Left renal cortex interstitium (tissue), 4 donors: ENCODE measurements at regions not wholly inside any gene's neighbourhood (a gene's known extent, or its start where the extent isn't known, plus 50 kb on each side); places are given as distances from the start of the nearest gene placed in this dataset.

Experiments used
- DNase-seq, 4 donors: peaks; one replicate each; pipeline ENCODE4 v3.0.0-alpha.2; 2013; ENCODE audit warnings: low read depth in 4 of 4, low spot score in 2 of 4, missing footprints in 1 of 4

- DNase-seq, result no peak
Observed at GRCh38 chr16:51636920-51637769, 486.1 kb upstream of the SALL1 start.

DNA sequence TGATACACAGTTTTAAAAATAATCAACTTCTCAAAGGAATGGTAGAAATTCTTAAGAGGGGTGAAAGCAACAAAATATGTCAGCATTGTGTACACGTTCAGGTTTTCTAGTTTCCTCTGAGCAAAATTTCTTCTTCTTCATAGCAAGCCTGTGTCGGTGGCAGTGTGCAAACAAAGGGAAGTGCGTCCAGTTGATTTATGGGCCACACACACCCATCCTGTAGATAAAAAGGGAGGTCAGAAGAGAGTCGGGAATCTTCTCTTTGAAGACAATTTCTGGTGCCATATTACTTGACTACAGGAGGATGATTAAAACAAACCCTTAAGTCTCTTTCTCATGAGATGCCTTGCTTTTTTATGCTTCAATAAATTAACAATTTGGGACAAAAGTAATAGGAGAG is 484.1 kb upstream of the SALL1 start:
- no peak for DNase-seq

- DNase-seq, result no peak
Observed at GRCh38 chr16:51630076-51630475, 479.0 kb upstream of the SALL1 start.

GRCh38 chr16:51629576-51629975 is 478.5 kb upstream of the SALL1 start:
- DNase-seq, result no peak

- DNase-seq, result no peak
Observed at GRCh38 chr16:51624080-51624775, 473.2 kb upstream of the SALL1 start.

- no peak for DNase-seq
Observed at GRCh38 chr16:51621610-51622009, 470.5 kb upstream of the SALL1 start.

DNA sequence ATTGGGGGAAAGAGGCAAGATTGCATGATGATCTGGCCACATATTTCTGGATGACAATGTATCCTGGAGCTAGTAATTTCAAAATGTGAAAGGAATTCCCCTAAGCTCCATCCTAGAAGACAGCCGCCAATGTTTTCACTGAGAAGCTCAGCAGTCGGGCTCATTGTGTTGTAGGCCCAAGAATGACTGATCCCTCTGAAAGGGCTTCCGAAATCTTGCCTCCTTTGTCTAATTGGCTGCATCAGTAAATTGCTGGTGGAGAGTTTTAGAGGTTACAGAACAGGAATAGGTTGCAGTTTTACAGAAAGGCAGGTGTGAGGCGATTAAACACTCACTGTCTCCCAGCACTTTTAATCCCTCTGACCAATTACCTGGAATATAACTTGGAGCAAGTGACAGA is 464.1 kb upstream of the SALL1 start:
- DNase-seq, result no peak

DNA sequence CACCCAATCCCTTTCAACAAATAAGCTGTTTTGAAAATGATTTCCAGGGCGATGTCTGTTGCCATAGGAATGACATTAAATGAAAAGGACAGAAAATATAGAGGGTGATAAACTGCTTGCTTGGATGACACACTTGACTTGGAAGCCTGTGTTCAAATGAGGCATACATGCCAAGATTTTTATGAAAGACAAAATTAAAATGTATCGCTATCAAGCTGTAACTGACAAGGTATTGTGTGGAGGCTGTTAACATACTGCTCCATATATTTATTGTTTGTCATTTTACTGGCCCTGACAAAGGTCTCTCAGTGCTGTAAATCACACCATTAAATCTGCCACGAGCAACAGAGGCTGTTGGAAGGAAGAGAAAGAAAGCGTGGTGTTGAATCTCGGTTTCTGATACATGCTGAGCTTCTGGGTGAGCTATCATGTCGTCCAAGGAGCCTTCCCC is 456.2 kb upstream of the SALL1 start:
- DNase-seq, result peak in 3 of 4 donors; percentile 50 to 73 (median 51)

DNA sequence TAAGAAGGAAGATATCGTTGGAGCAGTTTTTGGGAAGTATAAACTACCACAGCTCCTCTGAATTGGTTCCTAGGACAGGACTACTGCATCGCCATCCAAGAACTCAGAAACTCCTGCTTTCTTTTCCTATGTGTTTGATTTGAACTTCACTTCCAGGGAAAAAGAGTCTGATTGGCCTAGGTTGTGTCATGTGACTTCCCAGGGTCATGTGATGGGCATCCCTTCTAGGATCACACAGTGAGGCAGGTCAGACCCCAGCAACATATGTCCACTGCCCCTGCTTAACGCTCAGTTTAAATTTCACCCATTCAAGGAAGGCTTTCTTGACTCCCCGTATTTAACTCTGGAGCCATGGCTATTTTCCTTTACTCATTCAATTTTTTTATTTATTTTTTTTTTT is 445.2 kb upstream of the SALL1 start:
- no peak for DNase-seq

DNA sequence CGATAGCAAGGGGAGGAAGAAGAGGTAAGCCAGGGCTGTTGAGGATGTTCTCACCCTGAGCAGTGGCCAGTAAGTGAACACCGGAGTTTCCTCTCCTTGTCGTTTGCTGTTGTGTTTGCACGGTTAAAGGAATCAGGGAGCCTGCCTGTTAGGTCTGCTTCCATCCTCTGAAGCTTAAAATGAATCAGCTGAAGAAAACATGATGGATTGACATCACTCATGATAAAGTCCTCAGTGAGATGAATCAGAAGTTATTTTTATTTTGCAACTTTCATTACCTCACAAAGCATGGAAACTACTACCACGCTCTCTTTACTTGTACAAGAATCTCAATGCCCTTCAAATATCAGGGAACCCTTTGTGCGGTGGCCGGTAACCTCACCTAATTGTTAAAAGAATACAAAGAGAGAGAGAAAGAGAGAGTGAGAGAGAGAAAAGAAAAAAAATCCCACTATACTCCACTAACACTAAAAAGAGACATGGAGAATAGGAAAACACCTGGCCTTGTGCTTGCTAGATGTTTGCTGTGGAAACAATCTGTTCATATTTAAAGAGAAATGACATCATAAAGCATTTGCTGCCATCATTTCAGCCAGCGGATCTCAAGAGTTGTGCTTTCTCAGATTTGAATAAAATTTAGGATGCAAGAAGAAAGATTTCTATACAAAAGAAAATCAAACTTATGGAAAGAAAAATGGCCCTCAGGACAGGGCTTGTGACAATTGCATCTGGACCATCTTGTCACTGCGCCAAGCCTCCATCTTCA is 441.6 kb upstream of the SALL1 start:
- DNase-seq, result no peak

DNA sequence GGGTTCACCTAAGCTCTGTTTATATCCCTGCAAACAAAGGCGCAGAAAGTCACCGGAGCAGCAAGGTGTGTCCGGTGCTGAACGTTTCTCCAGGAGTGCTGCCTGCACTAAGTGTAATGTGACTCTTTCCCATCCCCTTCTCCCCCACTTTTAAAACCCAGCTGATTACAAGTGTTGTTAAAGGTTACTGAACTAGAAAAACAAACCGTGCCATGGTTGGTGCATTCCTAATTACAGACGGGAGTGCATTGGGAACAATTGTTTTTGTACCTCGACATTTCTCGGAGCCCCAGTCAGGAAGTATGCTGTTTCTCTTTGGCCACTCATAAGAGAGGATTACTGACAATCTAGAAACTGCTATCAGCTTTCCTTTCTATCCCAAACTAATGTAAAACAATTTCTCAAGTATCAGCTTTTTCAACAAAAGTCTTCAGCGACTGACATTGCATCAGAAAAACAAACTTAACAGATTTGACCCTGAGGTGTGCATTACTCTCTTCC is 441.0 kb upstream of the SALL1 start:
- peak in 2 of 4 donors; percentile 66 to 79 for DNase-seq

GRCh38 chr16:51591480-51591879 is 440.4 kb upstream of the SALL1 start:
- DNase-seq, result no peak

DNA sequence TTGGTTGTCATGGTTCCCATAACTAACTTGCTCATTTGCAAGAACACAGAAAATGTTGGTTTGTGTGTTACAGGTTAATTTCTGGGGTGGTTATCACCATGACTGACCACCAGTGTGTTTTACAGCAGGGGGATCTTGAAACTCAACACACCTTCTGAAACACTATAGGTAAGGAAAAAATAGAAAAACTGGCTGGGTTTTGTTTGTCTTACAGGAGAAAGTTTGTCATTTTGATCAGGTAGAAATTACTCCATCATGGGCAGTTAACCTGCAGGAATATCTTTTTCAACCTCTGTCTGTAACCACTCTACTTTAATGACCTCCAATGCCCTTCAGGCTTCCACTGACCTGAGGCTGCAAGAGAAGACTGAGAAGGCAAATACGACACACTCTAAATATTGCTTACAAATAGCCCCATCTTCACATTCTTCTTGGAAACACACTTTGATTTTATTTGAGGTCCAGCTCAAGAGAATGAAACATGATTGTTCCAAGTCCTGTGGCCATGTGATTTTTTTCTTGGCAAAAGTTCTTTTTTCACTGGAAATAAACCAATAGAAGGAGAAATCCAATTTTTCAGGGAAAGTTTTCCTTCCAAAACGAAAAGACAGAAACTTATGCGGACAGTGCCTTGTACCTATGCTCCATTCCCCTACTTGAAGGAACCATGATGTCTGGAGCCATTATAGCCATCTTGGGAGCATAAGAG is 428.7 kb upstream of the SALL1 start:
- peak in 1 of 4 donors; percentile 38 for DNase-seq

GRCh38 chr16:51577621-51578303 is 426.7 kb upstream of the SALL1 start:
- peak; percentile 64 to 83 (median 78) for DNase-seq

DNA sequence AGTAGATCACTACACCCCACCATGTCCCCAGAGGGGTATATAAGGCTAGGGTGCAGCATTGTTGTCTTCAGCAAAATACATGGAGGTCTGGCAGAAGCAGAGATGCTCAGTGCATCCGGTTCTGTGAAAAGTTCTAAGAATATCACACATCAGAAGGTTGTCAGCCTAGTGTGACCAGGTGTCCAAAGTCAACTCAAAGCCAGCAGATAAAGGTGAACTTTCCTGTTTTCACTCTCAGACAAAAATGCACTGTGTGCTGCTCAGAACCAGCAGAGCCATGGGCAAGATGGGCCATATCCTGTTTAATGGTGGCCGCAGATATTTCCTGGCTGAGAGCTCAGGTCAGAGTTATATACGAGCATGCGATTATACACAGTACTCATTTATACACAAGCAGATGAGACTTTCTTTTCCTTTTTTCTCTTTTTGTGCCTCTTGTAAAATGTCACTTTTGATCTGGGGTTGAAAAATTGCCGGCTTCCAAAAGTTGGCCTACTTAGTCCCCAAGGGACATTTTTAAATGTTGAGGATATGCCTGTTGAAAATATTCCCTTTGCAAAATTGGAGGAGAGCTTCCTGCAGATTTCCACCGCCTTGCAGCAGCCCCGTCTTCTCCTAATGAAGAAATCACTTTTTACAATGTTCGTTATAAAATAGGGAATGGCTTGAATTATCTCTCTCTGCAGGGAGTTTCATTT is 425.6 kb upstream of the SALL1 start:
- DNase-seq, result no peak

DNA sequence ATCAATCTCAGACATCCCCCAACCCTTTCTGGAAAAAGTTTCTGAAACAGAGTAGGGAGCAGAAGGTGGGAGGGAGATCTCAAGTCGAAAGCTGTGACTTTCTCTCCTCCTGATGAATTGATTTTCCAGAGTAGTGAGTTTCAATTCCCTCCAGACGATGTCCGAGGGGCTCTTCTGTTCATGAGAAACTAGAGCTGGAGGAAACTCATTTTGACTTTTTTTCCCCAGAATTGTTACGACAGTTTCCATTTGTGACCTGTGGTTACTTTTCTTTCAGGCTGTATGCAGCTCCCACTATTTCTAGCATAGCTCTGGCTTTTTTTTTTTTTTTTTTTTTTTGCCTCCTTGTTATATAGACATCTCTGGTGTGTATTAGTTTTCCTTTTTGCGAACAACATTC is 422.1 kb upstream of the SALL1 start:
- no peak for DNase-seq

GRCh38 chr16:51569203-51569931 is 418.3 kb upstream of the SALL1 start:
- DNase-seq, result no peak

DNA sequence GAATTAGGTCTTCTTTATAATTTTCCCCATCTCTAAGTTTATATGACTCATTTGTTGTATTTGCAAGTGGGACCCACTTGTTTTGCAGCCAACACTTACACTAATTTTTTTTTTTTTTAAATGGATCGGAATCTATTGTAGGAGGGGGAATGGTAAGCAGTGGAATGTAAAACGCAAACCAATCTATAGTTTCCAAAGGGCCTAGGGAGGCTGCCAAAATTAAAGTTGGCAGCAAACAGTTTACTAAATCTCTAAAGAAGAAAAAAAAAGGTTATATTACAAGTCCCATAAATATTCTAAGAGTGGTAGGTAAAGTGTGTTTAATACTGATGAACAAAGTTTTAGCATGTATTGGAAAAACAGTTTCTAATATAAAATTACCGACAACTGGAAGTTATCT is 416.8 kb upstream of the SALL1 start:
- no peak for DNase-seq

GRCh38 chr16:51565184-51565583 is 414.1 kb upstream of the SALL1 start:
- DNase-seq, result no peak
